ENCODE measurements at regions not wholly inside any gene's neighbourhood (a gene's known extent, or its start where the extent isn't known, plus 50 kb on each side); places are given as distances from the start of the nearest gene placed in this dataset.

DNA sequence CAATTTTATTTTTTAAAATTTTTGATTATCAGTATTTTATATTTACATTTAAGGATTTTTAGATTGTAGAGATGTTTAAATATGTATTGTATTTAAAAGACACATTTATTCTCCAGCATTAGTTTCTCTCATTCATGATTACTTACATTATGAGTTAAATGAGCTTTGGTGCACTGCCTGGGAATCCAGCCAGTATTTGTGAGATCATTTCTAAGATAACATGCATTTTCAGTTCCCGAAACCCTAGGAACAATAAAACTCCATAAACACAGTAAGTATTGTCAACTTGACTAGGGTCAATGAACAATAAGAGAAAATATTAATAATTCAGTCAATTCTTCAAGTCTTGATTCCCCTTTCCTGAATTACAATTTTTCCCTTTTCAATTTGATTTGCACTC is 403.3 kb downstream of the PLK2 start:
- Histone ChIP-seq H3K27me3 (ENCODE audit: control insufficient read depth, insufficient read depth, low read length) (no peaks in the 10 kb centered on the region), H3K27ac (ENCODE audit: low read length) (no peak overlapping the region), H3K9me3 (ENCODE audit: control insufficient read depth, low read depth, low read length) (no peaks in the 10 kb centered on the region), H3K4me1 (ENCODE audit: control insufficient read depth, low read depth, low read length) (no peaks in the 10 kb centered on the region), H3K9ac (ENCODE audit: low read length) (no peak overlapping the region), H3K4me3 (ENCODE audit: low read length) (no peak overlapping the region), H3K36me3 (ENCODE audit: control insufficient read depth, low read depth, low read length) (no peaks in the 10 kb centered on the region)

DNA sequence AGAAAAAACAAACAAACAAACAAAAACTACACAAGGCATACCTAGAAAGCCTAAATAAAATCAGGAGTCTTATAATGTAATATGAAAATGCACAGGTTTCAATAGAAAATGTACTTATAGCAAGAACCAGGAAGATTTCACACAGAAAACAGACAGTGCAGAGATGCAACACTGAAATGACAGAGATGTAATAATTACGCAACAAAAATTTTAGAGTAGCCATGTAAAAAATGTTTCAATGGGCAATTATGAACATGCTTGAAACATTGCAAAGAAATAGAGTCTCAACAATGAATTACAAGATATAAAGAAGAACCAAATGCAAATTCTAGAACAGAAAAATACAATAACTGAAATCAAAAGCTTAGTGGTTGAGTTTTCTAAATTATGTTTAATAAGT is 405.9 kb downstream of the PLK2 start:
- Histone ChIP-seq H3K36me3 (ENCODE audit: control insufficient read depth, low read depth, low read length) (no peaks in the 10 kb centered on the region), H3K9me3 (ENCODE audit: control insufficient read depth, low read depth, low read length) (no peaks in the 10 kb centered on the region), H3K27me3 (ENCODE audit: control insufficient read depth, insufficient read depth, low read length) (no peaks in the 10 kb centered on the region), H3K9ac (ENCODE audit: low read length) (no peak overlapping the region), H3K4me1 (ENCODE audit: control insufficient read depth, low read depth, low read length) (no peaks in the 10 kb centered on the region), H3K27ac (ENCODE audit: low read length) (no peak overlapping the region), H3K4me3 (ENCODE audit: low read length) (no peak overlapping the region)

DNA sequence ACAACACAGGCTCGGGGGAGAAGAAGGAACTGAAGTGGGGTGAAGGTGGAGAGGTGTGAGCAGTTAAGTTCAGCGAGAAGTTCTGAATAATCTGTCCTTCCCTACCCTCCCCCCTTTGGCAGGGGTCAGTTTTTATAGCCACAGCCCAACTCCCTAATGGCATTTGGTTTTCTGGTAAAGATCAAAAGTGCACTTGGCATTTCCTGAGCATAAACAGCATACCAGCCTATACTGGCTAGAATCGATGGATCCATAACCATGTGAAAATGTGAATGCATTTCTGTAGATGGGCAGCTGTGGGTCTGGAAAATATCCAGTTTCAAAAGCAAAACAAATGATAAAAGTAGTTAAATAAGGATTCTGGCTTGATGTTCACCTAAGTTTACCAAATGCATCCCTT is 410.9 kb downstream of the PLK2 start:
- H3K27ac ChIP-seq (ENCODE audit: low read length) = no peak overlapping the region
- H3K4me1 ChIP-seq (ENCODE audit: control insufficient read depth, low read depth, low read length) = no peaks in the 10 kb centered on the region
- no peak overlapping the region for H3K9ac ChIP-seq (ENCODE audit: low read length)
- H3K9me3 ChIP-seq (ENCODE audit: control insufficient read depth, low read depth, low read length) = no peaks in the 10 kb centered on the region
- H3K27me3 ChIP-seq (ENCODE audit: control insufficient read depth, insufficient read depth, low read length) = no peaks in the 10 kb centered on the region
- no peak overlapping the region for H3K4me3 ChIP-seq (ENCODE audit: low read length)
- H3K36me3 ChIP-seq (ENCODE audit: control insufficient read depth, low read depth, low read length) = no peaks in the 10 kb centered on the region

DNA sequence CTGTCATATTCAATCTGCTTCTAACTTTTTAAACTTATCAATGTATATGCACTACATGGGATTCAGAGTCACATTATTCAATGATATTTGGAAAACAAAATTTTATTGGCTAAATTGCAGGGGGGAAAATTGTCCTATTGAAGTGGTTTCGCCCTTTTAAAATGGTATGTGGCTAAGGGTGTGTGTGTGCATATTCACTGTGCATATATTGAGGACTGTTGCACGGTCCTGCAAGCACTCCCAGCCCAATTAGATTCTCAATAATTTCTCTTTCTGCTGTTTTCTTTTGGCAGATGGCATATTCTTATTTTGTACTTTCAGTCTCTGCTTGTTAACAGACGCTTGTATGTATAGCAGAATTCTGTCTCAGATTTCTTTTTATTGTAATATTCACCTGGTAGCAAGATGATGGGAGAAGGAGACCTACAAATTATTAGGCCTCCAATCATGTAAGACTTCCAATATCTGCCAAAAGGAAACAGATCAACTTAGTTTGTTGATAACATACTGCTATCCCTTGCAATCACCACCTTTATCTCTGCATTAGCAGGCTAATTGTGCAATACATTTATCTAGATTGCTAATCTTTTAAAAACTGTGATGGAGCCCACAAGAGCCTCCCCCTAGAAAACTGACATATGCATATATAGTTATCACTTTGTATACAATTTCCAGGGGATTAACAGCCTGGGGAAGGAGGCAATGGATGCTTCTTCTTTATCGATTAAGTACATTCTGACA is 411.5 kb downstream of the PLK2 start:
- H3K27ac ChIP-seq (ENCODE audit: low read length) = no peak overlapping the region
- no peaks in the 10 kb centered on the region for H3K36me3 ChIP-seq (ENCODE audit: control insufficient read depth, low read depth, low read length)
- H3K9me3 ChIP-seq (ENCODE audit: control insufficient read depth, low read depth, low read length) = no peaks in the 10 kb centered on the region
- H3K4me1 ChIP-seq (ENCODE audit: control insufficient read depth, low read depth, low read length) = no peaks in the 10 kb centered on the region
- no peak overlapping the region for H3K9ac ChIP-seq (ENCODE audit: low read length)
- no peaks in the 10 kb centered on the region for H3K27me3 ChIP-seq (ENCODE audit: control insufficient read depth, insufficient read depth, low read length)
- no peak overlapping the region for H3K4me3 ChIP-seq (ENCODE audit: low read length)

DNA sequence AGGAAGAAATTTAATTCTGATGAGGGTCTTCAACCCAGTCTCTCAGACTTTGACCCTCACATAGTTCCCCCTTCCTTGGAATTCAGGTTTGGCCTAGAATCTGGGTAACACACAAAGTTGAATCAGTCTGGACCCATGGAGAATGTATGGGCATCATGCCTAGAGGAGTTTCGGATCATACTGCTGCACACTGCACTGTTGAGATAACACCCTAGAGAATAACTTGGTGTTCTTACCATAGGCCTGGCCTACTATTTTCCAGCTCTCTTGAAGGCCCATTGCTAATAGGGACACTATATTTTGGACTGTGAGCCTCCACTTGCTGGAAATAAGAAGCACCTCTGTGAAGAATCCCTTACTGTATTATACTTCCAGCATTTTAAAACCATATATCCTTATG is 413.5 kb downstream of the PLK2 start:
- H3K9ac ChIP-seq (ENCODE audit: low read length) = no peak overlapping the region
- H3K36me3 ChIP-seq (ENCODE audit: control insufficient read depth, low read depth, low read length) = no peaks in the 10 kb centered on the region
- H3K4me3 ChIP-seq (ENCODE audit: low read length) = no peak overlapping the region
- H3K27ac ChIP-seq (ENCODE audit: low read length) = no peak overlapping the region
- no peaks in the 10 kb centered on the region for H3K9me3 ChIP-seq (ENCODE audit: control insufficient read depth, low read depth, low read length)
- no peaks in the 10 kb centered on the region for H3K4me1 ChIP-seq (ENCODE audit: control insufficient read depth, low read depth, low read length)
- no peaks in the 10 kb centered on the region for H3K27me3 ChIP-seq (ENCODE audit: control insufficient read depth, insufficient read depth, low read length)

DNA sequence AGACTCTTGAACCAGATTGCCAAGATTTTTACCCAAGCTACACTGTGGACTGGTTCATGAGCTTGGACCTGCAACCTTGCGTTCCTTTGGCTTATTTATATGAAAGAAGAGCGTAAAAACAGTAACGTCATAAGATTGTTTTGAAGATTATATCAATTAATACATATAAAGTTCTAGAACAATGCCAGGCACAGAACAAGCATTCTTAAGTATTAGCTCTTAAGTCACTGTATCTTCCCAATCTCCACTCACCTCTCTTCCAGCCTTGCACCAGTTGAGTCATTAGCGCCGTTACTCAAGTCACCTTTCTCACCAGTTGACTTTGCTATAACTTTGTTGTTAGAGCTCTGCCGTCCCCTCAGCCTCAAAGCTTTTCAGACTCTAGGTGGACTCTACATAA is 415.7 kb downstream of the PLK2 start:
- Histone ChIP-seq H3K4me3 (ENCODE audit: low read length) (no peak overlapping the region), H3K27ac (ENCODE audit: low read length) (no peak overlapping the region), H3K9me3 (ENCODE audit: control insufficient read depth, low read depth, low read length) (no peaks in the 10 kb centered on the region), H3K4me1 (ENCODE audit: control insufficient read depth, low read depth, low read length) (no peaks in the 10 kb centered on the region), H3K9ac (ENCODE audit: low read length) (no peak overlapping the region), H3K27me3 (ENCODE audit: control insufficient read depth, insufficient read depth, low read length) (no peaks in the 10 kb centered on the region), H3K36me3 (ENCODE audit: control insufficient read depth, low read depth, low read length) (no peaks in the 10 kb centered on the region)

DNA sequence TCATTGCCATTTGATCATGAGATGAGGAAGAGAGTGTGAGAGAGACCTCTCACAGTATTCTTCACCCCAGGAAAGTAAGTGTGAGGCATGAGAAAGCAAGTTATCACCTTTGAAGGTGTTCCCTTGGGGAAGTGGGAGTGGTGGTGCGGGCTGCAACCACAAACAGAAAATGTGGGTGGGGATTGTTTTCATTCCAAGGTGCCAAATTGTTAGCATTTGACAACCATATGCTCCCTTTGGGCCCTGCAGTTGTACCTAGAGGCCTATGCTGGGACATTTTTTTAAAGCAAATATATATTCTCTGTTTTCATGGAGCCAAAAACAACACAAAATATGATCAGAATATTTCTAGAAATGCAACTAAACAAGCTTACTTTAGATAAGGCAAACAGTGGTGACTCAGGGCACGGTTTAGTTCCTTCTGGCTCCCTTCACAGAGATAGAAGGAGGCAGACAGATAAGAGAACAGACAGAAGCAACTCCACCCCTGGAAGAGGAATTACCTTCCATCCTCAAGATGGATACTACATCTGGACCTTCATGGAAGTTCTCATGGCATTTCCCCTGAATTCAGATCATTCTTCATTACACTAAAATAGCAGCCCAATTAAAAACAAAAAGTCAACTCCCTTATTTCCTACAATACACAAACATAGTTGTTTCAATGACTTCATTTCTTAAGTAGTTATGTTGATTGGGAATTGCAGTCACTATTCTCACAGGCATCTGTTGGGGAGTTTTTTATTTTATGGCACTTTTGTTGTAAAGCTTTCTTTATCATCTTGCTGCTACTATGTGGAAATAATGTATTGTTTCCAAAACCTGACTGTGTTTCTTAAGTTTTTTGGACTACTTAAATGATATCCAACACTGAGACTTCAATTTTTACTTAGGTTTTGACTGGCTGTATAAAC is 416.6 kb downstream of the PLK2 start:
- no peak overlapping the region for H3K27ac ChIP-seq (ENCODE audit: low read length)
- H3K4me1 ChIP-seq (ENCODE audit: control insufficient read depth, low read depth, low read length) = no peaks in the 10 kb centered on the region
- no peaks in the 10 kb centered on the region for H3K27me3 ChIP-seq (ENCODE audit: control insufficient read depth, insufficient read depth, low read length)
- H3K9ac ChIP-seq (ENCODE audit: low read length) = no peak overlapping the region
- no peaks in the 10 kb centered on the region for H3K36me3 ChIP-seq (ENCODE audit: control insufficient read depth, low read depth, low read length)
- no peaks in the 10 kb centered on the region for H3K9me3 ChIP-seq (ENCODE audit: control insufficient read depth, low read depth, low read length)
- H3K4me3 ChIP-seq (ENCODE audit: low read length) = no peak overlapping the region

DNA sequence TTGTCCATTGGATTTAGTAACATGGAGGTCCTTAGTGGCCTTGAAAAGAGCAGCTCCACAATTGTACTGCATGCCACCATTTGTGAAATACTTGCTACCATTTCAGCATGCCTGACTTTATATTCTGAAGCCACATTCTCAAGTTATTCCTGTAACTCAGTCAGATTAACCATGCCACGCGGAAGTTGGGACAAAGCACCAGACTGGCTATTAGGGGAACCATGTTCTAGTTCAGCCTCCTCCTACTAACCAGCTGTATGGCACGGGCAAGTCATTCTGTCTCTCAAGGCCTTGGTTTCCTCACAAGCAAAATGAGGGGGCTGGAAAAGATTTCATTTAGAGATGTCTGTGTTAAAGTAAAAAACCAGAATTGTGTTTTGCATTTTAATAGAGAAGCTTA is 418.0 kb downstream of the PLK2 start:
- Histone ChIP-seq H3K4me3 (ENCODE audit: low read length) (no peak overlapping the region), H3K36me3 (ENCODE audit: control insufficient read depth, low read depth, low read length) (no peaks in the 10 kb centered on the region), H3K9ac (ENCODE audit: low read length) (no peak overlapping the region), H3K4me1 (ENCODE audit: control insufficient read depth, low read depth, low read length) (no peaks in the 10 kb centered on the region), H3K27me3 (ENCODE audit: control insufficient read depth, insufficient read depth, low read length) (no peaks in the 10 kb centered on the region), H3K9me3 (ENCODE audit: control insufficient read depth, low read depth, low read length) (no peaks in the 10 kb centered on the region), H3K27ac (ENCODE audit: low read length) (no peak overlapping the region)

DNA sequence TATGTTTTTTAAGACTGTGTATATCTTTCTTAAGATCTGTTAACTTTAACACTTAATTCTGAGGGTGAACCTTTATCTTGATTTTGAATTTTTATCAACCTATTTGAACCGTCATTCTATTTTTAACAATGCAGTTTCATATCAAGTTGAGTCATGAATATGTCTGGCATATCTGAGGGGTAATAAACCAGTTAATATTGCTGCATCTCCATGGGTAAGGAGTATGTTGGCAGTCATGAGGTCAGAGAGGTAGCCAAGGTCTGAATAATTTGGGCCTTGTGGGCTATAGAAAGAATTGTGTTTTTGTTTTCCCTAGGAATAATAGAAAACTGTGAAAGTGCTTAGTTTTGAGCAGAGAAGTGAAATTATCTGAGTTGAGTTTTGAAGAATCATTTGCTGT is 419.0 kb downstream of the PLK2 start:
- Histone ChIP-seq H3K27ac (ENCODE audit: low read length) (no peak overlapping the region), H3K9ac (ENCODE audit: low read length) (no peak overlapping the region), H3K9me3 (ENCODE audit: control insufficient read depth, low read depth, low read length) (no peaks in the 10 kb centered on the region), H3K4me1 (ENCODE audit: control insufficient read depth, low read depth, low read length) (no peaks in the 10 kb centered on the region), H3K27me3 (ENCODE audit: control insufficient read depth, insufficient read depth, low read length) (no peaks in the 10 kb centered on the region), H3K36me3 (ENCODE audit: control insufficient read depth, low read depth, low read length) (no peaks in the 10 kb centered on the region), H3K4me3 (ENCODE audit: low read length) (no peak overlapping the region)

DNA sequence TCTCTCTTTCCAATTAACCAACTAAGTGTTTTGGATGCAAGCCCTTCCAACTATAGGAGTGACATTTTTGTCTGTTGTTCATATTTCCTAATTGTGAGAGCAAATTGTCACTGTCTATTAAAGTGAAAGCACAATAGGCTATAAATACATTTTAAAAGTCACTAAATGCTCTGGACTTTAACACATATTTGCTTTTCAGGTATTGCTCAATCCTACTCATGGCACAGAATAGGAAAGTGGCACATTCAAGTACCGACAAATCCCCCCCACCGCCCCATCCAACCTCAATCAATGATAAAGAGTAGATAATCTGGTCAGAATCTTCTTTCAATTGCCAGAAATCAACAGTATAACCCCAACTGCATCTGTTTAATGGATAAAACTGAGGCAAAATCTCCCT is 419.8 kb downstream of the PLK2 start:
- Histone ChIP-seq H3K27ac (ENCODE audit: low read length) (no peak overlapping the region), H3K4me3 (ENCODE audit: low read length) (no peak overlapping the region), H3K36me3 (ENCODE audit: control insufficient read depth, low read depth, low read length) (no peaks in the 10 kb centered on the region), H3K9me3 (ENCODE audit: control insufficient read depth, low read depth, low read length) (no peaks in the 10 kb centered on the region), H3K4me1 (ENCODE audit: control insufficient read depth, low read depth, low read length) (no peaks in the 10 kb centered on the region), H3K27me3 (ENCODE audit: control insufficient read depth, insufficient read depth, low read length) (no peaks in the 10 kb centered on the region), H3K9ac (ENCODE audit: low read length) (no peak overlapping the region)

DNA sequence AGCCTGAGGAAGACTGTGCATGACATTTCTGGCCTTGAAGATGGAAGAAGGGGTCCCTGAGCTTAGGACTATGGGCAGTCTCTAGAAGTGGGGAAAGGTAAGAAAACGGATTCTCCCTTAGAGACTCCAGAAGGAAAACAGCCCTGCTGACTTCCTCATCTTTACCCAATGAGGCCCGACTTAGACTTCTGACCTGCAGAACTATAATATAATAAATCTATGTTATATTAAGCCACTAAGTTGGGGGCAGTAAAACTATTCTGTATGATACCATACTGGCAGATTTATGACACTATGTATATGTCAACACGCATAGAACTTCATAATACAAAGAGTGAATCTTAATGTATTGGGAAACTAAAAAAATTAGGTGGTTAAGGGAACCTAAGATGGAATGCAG is 422.0 kb downstream of the PLK2 start:
- Histone ChIP-seq H3K9ac (ENCODE audit: low read length) (no peak overlapping the region), H3K36me3 (ENCODE audit: control insufficient read depth, low read depth, low read length) (no peaks in the 10 kb centered on the region), H3K27ac (ENCODE audit: low read length) (no peak overlapping the region), H3K9me3 (ENCODE audit: control insufficient read depth, low read depth, low read length) (no peaks in the 10 kb centered on the region), H3K4me1 (ENCODE audit: control insufficient read depth, low read depth, low read length) (no peaks in the 10 kb centered on the region), H3K27me3 (ENCODE audit: control insufficient read depth, insufficient read depth, low read length) (no peaks in the 10 kb centered on the region), H3K4me3 (ENCODE audit: low read length) (no peak overlapping the region)

DNA sequence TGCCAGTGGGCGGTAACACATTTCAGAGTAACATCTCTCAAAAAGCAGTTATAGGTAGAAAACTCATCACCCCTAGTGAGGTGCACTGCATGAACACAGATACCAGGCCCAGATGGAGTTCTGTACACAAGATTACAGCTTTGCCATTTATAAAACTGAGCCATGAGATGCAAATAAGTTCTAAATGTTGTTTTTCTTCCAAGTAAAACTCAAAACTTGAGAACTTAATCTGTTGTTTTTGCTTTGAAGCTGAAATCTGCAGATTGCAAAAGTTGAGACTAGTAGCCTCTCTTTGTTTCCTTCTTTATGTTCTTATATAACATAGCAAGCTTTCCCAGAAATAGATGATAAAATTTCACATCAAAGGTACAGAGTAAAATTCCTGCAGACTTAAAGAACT is 434.1 kb downstream of the PLK2 start:
- no peak overlapping the region for H3K9ac ChIP-seq (ENCODE audit: low read length)
- H3K36me3 ChIP-seq (ENCODE audit: control insufficient read depth, low read depth, low read length) = no peaks in the 10 kb centered on the region
- H3K27ac ChIP-seq (ENCODE audit: low read length) = no peak overlapping the region
- no peaks in the 10 kb centered on the region for H3K4me1 ChIP-seq (ENCODE audit: control insufficient read depth, low read depth, low read length)
- no peak overlapping the region for H3K4me3 ChIP-seq (ENCODE audit: low read length)
- no peaks in the 10 kb centered on the region for H3K27me3 ChIP-seq (ENCODE audit: control insufficient read depth, insufficient read depth, low read length)
- no peaks in the 10 kb centered on the region for H3K9me3 ChIP-seq (ENCODE audit: control insufficient read depth, low read depth, low read length)
